GM12875 (cell line): ENCODE measurements at regions not wholly inside any gene's neighbourhood (a gene's known extent, or its start where the extent isn't known, plus 50 kb on each side); places are given as distances from the start of the nearest gene placed in this dataset.
"Not testable (repeated sequence)": the region's sequence is repeated elsewhere in the genome, so short reads cannot be mapped to it uniquely, and the experiment has no call there.

Source experiments
- H3K4me3 ChIP-seq: one replicate; pipeline ENCODE4 v1.5.1; 2011; ENCODE audit warnings: low read depth, low read length, control low read depth
- TF ChIP-seq, protein P1 (sequence below): IDR thresholded peaks from 2 replicates; pipeline ENCODE4 v1.5.1; 2011; ENCODE audit warnings: low read depth, mild to moderate bottlenecking, control low read depth, inconsistent platforms, low read length, moderate library complexity, borderline replicate concordance; ENCODE audit not compliant: insufficient read depth

- no peak overlapping the region for H3K4me3 ChIP-seq
- TF ChIP-seq, protein P1, sequence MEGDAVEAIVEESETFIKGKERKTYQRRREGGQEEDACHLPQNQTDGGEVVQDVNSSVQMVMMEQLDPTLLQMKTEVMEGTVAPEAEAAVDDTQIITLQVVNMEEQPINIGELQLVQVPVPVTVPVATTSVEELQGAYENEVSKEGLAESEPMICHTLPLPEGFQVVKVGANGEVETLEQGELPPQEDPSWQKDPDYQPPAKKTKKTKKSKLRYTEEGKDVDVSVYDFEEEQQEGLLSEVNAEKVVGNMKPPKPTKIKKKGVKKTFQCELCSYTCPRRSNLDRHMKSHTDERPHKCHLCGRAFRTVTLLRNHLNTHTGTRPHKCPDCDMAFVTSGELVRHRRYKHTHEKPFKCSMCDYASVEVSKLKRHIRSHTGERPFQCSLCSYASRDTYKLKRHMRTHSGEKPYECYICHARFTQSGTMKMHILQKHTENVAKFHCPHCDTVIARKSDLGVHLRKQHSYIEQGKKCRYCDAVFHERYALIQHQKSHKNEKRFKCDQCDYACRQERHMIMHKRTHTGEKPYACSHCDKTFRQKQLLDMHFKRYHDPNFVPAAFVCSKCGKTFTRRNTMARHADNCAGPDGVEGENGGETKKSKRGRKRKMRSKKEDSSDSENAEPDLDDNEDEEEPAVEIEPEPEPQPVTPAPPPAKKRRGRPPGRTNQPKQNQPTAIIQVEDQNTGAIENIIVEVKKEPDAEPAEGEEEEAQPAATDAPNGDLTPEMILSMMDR: no peak
Measured at GRCh38 chr4:138788267-138788790, 227.3 kb upstream of the NOCT start.

- H3K4me3 ChIP-seq: not testable (repeated sequence)
Measured at GRCh38 chr4:138779761-138780160, 235.8 kb upstream of the NOCT start.

- no peak overlapping the region for H3K4me3 ChIP-seq
- TF ChIP-seq, protein P1: no peak
Measured at GRCh38 chr4:138775890-138776289, 239.7 kb upstream of the NOCT start.

DNA sequence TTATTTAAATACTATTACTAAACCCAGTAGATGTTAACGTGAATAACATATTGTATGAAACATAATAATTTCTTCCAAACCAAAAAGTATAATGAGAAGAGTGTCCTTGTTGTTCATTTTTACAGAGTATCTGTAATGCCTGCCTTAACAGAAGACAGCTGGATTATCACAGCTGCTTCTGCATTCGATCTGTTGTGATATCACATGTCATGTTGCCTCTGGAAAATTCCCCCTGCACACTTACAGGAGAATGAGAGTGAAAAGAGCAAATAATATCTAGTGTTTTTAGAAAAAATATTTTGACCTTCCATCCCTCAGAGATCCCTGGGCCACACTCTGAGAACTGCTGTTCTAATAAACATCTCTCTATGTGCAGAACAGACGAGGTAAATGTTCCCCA is 240.1 kb upstream of the NOCT start:
- TF ChIP-seq, protein P1: no peak
- no peak overlapping the region for H3K4me3 ChIP-seq

GRCh38 chr4:138774940-138775339 is 240.6 kb upstream of the NOCT start:
- TF ChIP-seq, protein P1: no peak
- H3K4me3 ChIP-seq: no peak overlapping the region

GRCh38 chr4:138774125-138774524 is 241.5 kb upstream of the NOCT start:
- not testable (repeated sequence) for H3K4me3 ChIP-seq

DNA sequence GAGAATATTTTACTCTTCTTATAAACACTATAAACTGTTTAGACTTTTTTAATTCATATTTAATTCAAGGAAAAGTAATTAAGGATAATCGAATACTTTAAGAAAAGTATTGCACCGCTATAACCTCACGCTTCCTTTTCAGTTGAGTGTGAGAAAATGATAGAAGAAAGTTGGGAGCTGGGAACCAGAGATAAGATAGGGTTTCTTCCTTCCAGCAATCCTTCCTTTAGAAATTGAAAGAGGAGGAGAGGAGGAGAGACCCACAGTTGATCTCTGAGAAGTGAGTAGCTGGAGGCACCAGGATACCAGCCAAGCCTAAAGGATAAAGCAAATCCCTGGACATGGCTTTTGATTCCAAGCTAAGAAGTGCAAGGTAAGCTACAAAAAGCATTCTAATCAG is 242.3 kb upstream of the NOCT start:
- TF ChIP-seq, protein P1: no peak
- H3K4me3 ChIP-seq: no peak overlapping the region

- no peak overlapping the region for H3K4me3 ChIP-seq
- TF ChIP-seq, protein P1: no peak
Measured at GRCh38 chr4:138772366-138772765, 243.2 kb upstream of the NOCT start.
